ENCODE measurements at regions not wholly inside any gene's neighbourhood (a gene's known extent, or its start where the extent isn't known, plus 50 kb on each side); places are given as distances from the start of the nearest gene placed in this dataset.
"Not testable (repeated sequence)": the region's sequence is repeated elsewhere in the genome, so short reads cannot be mapped to it uniquely, and the experiment has no call there.

DNA sequence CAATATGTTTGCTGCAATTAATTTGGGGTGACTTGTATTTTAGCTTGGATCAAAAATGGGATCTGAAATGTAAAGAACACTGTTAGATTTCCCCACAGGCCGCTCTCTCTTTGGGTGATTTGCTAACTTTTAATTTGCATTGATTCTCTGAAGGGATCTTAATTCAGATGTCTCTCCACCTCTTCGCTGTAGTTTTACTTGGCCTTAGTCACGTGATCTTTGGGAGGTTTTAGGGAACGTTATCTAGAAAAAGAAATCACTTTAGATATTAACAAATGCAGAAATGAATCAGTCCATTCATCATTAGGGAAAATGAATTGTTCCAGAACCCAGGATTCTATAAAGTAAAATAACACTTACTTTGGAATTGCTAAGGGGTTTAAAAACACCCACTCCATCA is 390.2 kb downstream of the THBS2 start:
- DNase-seq (ENCODE audit: low read depth in 3 of 3, low spot score in 1 of 3), result no peak

DNA sequence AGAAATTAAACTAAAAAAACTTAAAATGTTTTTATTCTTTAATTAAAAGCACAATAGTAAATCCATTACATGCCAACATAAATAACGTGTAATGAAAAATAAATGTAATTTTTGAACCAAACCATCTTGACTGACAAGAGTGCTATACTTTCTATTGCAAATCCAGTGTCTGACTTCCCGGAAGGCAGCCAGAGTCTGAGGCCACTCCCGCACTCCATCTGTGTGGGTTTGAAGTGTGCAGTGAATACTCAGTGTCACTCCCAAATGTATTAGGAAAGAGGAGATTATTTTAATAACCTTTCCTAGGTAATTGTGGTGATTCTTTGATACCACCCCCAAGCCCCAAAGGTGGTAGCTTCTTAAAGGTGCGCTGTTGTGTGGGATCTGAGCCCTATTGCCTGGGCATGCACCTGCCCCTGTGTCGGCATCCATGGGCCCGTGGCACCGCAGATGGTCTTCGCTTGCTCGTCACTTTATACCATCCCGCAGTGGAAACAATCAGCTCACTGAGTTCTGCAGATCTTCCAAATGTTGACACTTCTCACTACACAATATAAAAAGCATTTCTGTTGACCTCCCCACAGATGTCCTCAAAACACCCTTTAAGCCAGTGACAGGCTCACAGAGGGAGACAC is 391.2 kb downstream of the THBS2 start:
- no peak for DNase-seq (ENCODE audit: low read depth in 3 of 3, low spot score in 1 of 3)

DNA sequence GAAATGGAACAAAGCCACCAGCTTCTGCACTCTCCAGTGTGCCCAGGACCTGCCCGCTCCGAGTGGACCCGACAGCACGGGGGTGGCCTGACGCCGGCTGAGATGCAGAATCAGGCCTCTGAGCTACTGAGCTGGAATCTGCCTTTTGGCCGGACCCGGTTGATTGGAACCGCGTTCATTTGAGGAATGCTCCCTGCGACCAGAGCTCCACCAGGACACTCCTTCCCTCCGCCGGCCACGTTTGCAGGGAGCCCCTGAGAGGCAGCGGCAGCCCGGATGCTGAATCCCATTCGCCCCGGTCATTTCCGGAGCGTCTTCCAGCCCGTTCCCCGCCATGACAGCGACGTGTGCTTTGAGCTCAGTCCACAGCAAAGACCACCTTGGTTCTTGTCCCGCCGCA is 392.7 kb downstream of the THBS2 start:
- no peak for DNase-seq (ENCODE audit: low read depth in 3 of 3, low spot score in 1 of 3)

DNA sequence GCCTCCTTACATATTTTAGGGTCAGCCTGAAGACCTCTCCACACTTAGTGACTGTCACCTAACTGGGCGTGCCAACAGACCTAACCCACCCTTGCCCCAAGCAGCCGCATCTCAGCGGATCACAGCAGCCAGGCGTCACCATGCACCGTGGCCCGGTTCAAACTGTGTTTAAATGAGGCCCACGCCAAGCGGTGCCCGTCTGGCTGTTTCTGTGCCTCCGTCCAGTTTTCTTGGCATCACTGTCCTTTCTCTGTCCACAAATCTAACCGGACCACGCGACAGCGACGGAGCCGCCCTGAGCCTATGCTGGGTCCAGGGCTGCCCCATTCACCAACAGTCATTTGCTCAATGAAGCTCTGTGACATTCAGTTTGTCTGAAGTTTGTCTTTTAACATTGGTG is 393.3 kb downstream of the THBS2 start:
- no peak for DNase-seq (ENCODE audit: low read depth in 3 of 3, low spot score in 1 of 3)

DNA sequence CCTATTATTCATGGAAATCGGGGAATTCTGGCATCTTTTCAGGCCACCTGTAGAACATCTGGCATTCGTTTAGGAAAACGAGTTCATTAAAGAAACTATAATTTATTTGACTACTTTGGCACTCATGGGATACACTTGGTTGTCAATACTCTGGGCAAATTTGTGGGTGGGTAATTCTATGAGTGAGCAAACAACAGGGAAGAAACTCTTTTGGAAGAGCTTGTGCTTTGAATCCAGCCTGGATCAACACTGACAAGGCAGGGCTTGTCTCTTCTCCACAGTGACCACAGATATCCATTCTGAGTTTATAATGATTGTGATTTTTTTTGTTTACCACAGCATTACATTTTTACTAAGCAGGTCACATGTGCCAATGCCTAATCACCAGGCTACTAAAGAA is 394.7 kb downstream of the THBS2 start:
- no peak for DNase-seq (ENCODE audit: low read depth in 3 of 3, low spot score in 1 of 3)

DNA sequence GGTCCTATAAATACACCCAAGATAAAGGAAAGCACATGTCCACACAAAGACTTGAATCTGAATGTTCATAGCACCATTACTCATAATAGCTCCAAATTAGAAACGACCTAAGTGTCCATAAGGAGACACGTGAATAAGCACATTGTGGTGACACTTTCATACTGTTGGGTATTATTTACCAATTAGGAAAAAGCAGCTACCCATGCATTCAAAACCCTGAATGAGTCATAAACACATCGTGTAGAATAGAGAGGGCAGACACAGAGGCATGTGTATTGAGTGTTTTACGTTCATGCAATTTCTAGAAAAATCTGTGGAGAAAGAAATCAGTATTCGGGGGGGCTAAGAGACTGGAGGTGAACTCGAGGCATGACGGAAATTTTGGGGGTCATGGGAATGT is 396.7 kb downstream of the THBS2 start:
- no peak for DNase-seq (ENCODE audit: low read depth in 3 of 3, low spot score in 1 of 3)

DNA sequence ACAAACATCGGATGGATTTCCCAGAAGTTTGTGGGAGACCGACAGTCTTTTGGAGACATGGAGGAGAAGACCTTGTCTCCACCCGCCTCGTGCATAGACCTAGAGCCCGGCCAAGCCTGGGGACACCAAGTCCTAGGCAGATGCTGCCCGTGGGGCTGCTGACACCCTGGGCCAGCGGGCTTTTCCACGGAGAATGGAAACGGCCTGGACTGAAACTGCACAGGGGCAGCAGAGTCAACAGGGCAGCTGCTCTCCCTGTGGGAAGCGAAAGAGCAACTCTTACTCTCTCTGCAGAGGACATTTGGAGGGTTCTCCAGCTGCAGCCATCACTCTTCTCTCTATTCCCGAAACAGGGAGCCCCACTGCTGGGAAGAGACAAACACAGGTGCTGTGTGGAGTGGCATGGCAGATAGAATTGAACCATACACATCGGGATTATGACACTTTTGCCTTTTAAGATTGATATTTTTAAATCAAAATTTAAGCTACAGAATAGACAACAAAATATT is 401.2 kb downstream of the THBS2 start:
- no peak for DNase-seq (ENCODE audit: low read depth in 3 of 3, low spot score in 1 of 3)

DNA sequence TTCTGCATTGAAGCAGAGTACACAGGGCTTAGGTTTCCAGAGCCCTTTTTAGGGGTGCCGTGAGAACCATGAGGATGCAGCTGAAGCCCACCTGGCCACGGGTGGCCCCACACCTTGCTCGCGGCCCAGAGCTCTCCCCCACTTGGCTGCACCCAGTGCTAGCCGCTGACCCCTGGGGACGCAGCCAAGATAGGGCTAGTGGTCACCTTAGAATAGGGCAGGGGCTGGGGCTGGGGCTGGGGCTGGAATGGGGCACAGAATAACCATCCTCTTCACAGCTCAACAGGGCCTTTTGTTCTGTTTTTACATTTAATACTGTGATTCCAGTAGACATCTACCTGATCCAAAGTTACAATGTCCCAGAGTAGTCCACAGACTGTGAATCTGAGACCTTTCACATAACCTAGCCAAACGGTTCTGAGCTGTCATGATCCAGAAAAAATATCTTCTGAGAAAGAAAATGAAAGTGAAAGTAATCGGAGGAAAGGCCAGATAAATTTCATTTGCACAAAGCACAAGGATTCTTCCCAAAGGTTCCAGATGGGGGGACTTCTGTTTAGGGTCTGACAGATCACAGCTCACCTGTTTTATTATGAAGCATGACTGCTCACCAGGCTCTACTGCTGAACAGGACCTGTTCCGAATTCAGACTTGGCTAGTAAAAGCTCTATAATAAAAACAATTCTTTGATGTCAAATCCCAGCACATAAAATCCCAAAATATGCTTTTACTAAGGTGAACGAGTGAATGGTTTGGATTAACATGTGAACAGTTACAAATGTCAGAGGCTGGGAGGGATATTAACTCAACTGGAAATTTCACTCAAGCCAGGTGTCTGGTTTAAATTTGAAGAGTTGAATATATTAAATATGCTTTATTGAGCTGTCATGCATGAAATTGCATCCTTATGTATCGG is 401.9 kb downstream of the THBS2 start:
- DNase-seq (ENCODE audit: low read depth in 3 of 3, low spot score in 1 of 3), result no peak

DNA sequence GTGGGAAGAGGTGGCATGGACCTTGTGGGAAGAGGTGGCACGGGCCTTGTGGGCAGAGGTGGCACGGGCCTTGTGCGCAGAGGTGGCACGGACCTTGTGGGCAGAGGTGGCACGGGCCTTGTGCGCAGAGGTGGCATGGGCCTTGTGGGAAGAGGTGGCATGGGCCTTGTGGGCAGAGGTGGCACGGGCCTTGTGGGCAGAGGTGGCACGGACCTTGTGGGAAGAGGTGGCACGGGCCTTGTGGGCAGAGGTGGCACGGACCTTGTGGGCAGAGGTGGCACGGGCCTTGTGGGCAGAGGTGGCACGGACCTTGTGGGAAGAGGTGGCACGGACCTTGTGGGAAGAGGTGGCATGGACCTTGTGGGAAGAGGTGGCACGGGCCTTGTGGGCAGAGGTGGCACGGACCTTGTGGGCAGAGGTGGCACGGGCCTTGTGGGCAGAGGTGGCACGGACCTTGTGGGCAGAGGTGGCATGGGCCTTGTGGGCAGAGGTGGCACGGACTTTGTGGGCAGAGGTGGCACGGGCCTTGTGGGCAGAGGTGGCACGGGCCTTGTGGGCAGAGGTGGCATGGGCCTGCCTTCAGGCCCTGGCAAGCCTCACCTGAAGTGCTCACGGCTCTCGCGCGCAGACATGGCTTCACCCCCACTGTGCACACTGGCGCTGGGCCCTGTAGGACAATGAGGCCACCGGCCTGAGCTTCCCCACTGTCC is 403.5 kb downstream of the THBS2 start:
- DNase-seq (ENCODE audit: low read depth in 3 of 3, low spot score in 1 of 3), result not testable (repeated sequence)

DNA sequence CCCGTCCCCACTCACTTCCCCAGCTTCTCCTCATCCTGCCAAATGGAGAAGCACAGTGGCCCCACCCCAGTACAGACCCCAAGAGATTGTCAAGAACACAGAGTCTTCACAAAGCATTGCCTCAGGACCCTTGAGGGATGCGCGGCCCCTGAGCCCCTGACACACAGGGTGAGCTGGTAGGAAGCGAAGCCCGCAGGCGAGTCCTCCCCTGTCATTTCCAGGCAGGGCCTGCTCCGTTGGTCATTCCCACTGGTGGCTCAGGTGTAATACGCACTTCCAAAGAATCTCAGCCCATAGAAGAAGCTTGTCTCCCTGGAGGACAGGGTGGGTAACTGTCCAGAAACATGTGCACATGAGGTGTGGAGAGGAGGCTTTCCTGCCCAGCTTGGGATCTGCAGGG is 404.2 kb downstream of the THBS2 start:
- DNase-seq (ENCODE audit: low read depth in 3 of 3, low spot score in 1 of 3), result no peak

DNA sequence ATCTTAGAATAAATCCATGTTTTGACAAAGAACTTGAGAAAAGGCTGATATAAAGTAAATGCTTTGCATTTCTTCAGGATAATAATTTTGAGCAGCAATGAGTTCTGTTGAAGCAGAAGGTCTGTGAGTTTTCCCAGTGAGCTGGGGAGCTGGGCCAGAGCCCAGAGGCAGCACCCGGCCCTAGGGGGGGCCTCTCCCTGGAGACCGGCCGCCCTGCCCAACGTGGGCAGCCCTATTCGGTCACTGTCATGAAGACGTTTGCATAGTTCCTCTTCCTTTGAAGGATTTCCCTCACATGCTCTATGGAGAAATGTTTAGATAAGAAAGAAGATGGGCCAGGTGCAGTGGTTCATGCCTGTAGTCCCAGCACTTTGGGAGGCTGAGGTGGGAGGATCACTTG is 404.8 kb downstream of the THBS2 start:
- DNase-seq (ENCODE audit: low read depth in 3 of 3, low spot score in 1 of 3), result no peak

DNA sequence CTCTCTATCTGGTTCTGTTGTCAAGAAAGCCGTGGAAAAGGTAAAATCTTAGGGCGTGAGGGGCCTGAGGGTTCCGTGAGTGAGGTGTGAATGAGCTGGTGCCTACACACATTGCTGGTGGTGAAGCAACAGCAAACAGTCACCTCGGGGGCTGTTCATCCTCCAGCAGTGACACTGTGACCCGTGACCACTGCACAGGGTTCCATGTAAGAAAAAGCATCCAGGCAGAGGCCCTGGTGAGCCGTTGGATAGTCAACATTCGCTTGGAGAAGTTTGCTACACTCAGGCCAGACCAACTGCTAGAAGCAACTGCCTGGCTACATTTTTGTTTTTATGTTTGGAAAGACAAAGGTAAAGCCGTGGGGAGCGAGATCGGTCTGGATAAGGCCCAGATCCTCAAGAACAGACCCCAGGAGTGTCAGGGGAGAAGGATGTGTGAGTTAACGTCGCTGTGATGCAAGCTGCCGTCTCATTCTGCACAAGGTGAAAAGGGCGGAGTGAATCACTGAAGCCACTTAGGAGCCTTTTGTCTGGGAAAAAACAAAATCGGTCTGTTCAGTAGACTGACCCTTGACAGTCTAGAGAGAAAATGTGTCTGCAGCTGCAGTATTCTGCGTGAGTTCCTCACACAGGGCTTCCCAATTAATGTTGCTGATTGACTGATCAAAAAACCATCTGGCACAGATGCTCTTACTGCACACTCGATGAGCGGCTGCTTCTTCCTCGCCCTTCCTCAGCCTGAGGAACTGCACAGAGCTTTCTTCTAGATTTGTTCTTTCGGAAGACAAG is 404.0 kb downstream of the SMOC2 start:
- DNase-seq (ENCODE audit: low read depth in 3 of 3, low spot score in 1 of 3), result no peak

DNA sequence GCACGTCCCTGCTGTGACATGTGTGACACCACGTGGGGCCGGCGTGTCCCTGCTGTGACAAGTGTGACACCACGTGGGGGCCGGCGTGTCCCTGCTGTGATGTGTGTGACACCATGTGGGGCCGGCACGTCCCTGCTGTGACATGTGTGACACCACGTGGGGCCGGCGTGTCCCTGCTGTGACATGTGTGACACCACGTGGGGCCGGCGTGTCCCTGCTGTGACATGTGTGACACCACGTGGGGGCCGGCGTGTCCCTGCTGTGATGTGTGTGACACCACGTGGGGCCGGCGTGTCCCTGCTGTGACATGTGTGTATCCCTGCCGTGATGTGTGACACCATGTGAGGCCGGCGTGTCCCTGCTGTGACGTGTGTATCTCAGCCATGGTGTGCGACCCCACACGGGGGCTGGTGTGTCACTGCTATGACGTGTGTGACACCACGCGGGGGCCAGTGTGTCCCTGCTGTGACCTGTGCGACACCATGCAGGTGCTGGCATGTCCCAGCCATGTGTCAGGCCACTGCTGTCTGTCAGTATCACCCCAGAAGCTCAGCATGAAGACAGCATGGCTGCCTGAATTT is 401.7 kb downstream of the SMOC2 start:
- not testable (repeated sequence) for DNase-seq (ENCODE audit: low read depth in 3 of 3, low spot score in 1 of 3)

DNA sequence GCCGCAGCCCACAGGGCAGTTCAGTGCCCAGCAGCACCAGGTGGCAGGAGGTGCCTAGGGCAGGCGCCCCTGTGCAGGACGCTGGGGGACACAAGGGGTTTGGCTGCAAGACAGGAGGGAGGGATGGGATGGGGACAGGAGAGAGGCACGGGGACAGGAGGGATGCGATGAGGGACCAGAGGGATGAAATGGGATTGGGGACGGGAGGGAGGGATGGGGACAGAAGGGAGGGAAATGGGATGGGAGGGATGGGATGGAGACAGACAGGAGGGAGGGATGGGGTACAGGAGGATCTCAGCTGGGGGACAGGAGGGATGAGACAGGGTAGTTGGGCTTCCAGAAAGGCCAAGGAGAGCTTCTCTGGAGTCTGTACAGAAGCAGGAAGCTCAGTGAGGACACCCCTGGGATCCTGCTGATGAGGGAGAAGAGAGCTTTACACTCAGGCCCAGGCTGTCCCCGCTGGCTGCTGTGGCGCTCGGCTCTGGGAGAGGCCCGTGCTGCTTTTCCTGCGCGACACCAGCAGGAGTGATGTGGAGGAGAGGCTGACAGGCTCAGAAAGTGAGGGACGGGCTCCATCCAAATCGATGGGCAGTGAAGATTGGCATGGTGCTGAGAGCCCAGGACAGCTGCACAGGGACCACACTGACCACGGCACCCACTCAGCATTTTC is 400.8 kb downstream of the SMOC2 start:
- no peak for DNase-seq (ENCODE audit: low read depth in 3 of 3, low spot score in 1 of 3)

DNA sequence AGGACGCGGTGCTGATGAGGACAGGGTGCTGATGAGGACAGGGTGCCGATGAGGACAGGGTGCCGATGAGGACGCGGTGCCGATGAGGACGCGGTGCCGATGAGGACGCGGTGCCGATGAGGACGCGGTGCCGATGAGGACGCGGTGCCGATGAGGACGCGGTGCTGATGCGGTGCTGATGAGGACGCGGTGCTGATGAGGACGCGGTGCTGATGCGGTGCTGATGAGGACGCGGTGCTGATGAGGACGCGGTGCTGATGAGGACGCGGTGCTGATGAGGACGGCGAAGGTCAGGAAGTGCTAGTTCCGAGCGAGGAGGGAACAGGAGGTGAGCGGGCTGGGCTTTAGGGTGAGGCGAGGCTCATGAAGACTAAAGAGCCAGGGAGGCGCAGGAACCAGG is 399.9 kb downstream of the SMOC2 start:
- DNase-seq (ENCODE audit: low read depth in 3 of 3, low spot score in 1 of 3), result not testable (repeated sequence)

DNA sequence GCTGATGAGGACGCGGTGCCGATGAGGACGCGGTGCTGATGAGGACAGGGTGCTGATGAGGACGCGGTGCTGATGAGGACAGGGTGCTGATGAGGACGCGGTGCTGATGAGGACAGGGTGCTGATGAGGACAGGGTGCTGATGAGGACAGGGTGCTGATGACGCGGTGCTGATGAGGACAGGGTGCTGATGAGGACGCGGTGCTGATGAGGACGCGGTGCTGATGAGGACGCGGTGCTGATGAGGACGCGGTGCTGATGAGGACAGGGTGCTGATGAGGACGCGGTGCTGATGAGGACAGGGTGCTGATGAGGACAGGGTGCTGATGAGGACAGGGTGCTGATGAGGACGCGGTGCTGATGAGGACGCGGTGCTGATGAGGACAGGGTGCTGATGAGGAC is 399.3 kb downstream of the SMOC2 start:
- not testable (repeated sequence) for DNase-seq (ENCODE audit: low read depth in 3 of 3, low spot score in 1 of 3)

DNA sequence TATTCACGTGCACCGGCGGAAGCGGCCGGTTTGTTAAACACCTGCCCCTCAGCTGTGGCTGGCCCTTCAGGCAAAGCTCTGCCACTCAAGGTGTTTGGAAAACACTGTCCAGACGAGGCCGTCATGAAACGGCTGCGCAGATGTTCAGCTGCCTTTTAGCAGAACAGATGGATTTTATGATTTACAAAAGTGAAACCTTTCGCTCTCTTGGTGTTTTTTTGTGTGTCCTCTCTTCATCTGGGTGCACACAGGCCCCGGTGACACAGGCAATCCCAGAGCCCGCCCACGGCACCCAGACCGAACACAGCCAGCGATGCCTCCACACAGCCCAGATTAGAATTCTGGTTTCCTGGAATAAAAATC is 397.0 kb downstream of the SMOC2 start:
- DNase-seq (ENCODE audit: low read depth in 3 of 3, low spot score in 1 of 3), result no peak

DNA sequence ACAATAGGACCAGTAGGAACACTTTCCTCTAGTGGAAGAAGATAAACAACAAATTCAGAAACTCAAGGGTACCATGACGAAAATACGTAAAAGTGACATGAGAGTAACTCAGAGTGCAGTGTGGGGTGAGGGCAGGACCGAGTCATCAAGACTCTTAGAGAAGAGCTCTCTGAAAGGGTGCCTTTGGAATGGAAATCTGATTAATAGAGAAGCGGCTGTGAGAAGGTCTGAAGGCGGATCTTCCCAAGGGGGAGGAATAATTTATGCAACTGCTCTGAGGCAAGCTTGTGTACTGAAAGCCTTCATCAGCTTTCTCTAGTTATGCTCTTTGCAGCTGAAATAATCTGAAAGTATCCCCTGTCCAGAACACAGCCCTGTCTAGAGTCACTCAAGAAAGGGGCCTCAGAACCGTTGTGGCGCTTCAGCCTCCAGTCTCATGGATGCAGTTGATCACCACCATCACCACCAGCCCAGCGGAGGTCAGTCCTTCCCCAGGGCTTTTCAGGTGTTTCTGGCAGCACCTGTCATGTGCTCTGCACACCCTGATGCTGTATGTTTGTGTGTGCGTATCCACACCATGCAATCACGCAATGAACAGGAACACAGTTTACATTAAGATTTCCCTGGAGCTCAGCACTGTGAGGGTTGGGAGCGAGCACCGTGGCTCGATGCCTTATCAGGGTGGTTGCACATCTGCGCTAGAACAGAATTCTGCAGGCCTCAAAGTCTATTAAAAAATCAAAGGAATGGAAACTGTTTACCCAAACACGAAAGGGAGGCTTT is 396.5 kb downstream of the SMOC2 start:
- DNase-seq (ENCODE audit: low read depth in 3 of 3, low spot score in 1 of 3), result no peak

DNA sequence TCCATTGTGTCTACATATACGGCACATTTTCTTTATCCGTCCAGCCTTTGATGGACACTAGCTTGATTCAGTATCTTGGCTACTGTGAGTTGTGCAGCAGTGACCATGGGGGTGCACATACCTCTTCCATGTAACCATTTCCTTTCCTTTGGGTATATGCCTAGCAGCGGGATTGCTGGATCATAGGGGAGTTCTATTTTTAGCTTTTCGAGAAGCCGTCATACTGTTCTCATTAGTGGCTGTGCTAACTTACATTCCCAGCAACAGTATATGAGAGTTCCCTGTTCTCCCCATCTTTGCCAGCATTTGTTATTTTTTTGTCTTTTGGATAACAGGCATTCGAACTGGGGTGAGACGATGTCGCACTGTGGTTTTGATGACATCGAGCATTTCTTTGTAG is 395.0 kb downstream of the SMOC2 start:
- DNase-seq (ENCODE audit: low read depth in 3 of 3, low spot score in 1 of 3), result no peak
